Heart right ventricle (tissue), 16 donors: ENCODE measurements at regions not wholly inside any gene's neighbourhood (a gene's known extent, or its start where the extent isn't known, plus 50 kb on each side); places are given as distances from the start of the nearest gene placed in this dataset.

ENCODE experiments used
- ATAC-seq, 8 donors: fragments of 200-7000 bp; cut with Tn5 transposase; one replicate each; pipeline ENCODE4 v1.9.1; 2020; ENCODE audit warnings: mild to moderate bottlenecking in 8 of 8, moderate library complexity in 8 of 8, moderate number of reproducible peaks in 1 of 8
- DNase-seq, 2 donors: peaks; one replicate each; pipeline ENCODE4 v3.0.0-alpha.2; 2020
- H3K27ac ChIP-seq, 10 donors: fragments of 200-600 bp; sonication (generic) in 2 of 10; one replicate each; pipeline versions ENCODE4 v1.5.0 to v1.8.0; 2020 to 2022; ENCODE audit warnings: mild to moderate bottlenecking in 3 of 10
- H3K27me3 ChIP-seq, 7 donors: fragments of 200-600 bp; one replicate each; pipeline ENCODE4 v1.8.0; 2021 to 2022; ENCODE audit warnings: mild to moderate bottlenecking in 2 of 7
- H3K36me3 ChIP-seq, 9 donors: fragments of 200-600 bp; sonication (generic) in 1 of 9; one replicate each; pipeline versions ENCODE4 v1.5.0 to v1.8.0; 2020 to 2022; ENCODE audit warnings: mild to moderate bottlenecking in 2 of 9
- H3K4me1 ChIP-seq, 9 donors: fragments of 200-600 bp; sonication (generic) in 1 of 9; one replicate each; pipeline versions ENCODE4 v1.5.0 to v1.8.0; 2020 to 2022; ENCODE audit warnings: mild to moderate bottlenecking in 4 of 9
- H3K4me3 ChIP-seq, 10 donors: fragments of 200-600 bp; sonication (generic) in 2 of 10; one replicate each; pipeline versions ENCODE4 v1.5.0 to v1.8.0; 2020 to 2022; ENCODE audit warnings: mild to moderate bottlenecking in 7 of 10, moderate library complexity in 2 of 10
- H3K9me3 ChIP-seq, 11 donors: fragments of 200-600 bp in 10 of 11; sonication (generic) in 2 of 11; one replicate each; pipeline versions ENCODE4 v1.5.0 to v1.8.0; 2013 to 2022; ENCODE audit warnings: mild to moderate bottlenecking in 2 of 11, control low read depth in 1 of 11, moderate library complexity in 1 of 11
- WGBS, 2 donors: extraction: QIAGEN DNeasy Blood & Tissue Kit; methylation state at CpG; one replicate each; pipeline ENCODE4 v1.1.7; 2013; ENCODE audit warnings: inconsistent platforms in 1 of 2; 5-methylcytosine and 5-hydroxymethylcytosine counted together
- intact Hi-C, 10 donors: fragments of 100-400 bp; cut with DNase I; formaldehyde crosslinking; loops; one replicate each; pipeline versions ENCODE4 v1.11.1 to v1.14.2; 2022
- TF ChIP-seq, protein P1 (sequence below), 9 donors: fragments of 200-600 bp; sonication (generic) in 2 of 9; IDR thresholded peaks; one replicate each; pipeline versions ENCODE4 v1.5.0 to v1.8.0; 2021 to 2022; ENCODE audit warnings: antibody characterized with exemption in 9 of 9, mild to moderate bottlenecking in 5 of 9, moderate library complexity in 1 of 9
- donor health status: Arrhythmogenic right ventricular cardiomyopathy.
- donor health status: ischemic (EF 13 %, LVEDD 7.1; RV severe dilation, severe dysfunction).
- donor health status: healthy with polysubstance abuse.
- donor health status: DM: no; HTN: yes; CAD: no.
- donor health status: DM: no; HTN: no; CAD: no.
- donor health status: ischemic (EF 25% LVEDD 6.9; RV normal size, moderate dysfunction).
- donor health status: ischemic (EF 25% LVEDD 5.7; RV mildly dilated, moderate dysfunction).
- donor health status: healthy.
- donor health status: DM: yes; HTN: yes; CAD: no.
- donor health status: Ischemic cardiomyopathy.
- donor health status: ischemic (EF 35%, LVEDD 5.7; RV mildly dilated, moderate dysfunction).
- donor health status: nonischemic (EF 11% LVEDD 7.7; RV severe dilation, severe dysfunction).
- donor health status: DM: yes; HTN: yes; CAD: no.
- donor health status: PGD.
- donor health status: ischemic (EF 29% LVEDD 5.4; RV normal size, mild dysfunction).
- donor health status: nonischemic (EF 23%, LVEDD 6.1; RV moderate dilation, normal function).

GRCh38 chr22:48855013-48855412 lies 972.7 kb downstream of the BRD1 start:
- Histone ChIP-seq H3K4me1 (no peaks in the 10 kb centered on the region), H3K4me3 (no peak overlapping the region), H3K9me3 (no peaks in the 10 kb centered on the region), H3K27ac (no peak overlapping the region), H3K36me3 (no peaks in the 10 kb centered on the region), H3K27me3 (peaks cover 0 to 10% (median 0%) of the 10 kb centered on the region in 7 donors)
- TF ChIP-seq, protein P1, sequence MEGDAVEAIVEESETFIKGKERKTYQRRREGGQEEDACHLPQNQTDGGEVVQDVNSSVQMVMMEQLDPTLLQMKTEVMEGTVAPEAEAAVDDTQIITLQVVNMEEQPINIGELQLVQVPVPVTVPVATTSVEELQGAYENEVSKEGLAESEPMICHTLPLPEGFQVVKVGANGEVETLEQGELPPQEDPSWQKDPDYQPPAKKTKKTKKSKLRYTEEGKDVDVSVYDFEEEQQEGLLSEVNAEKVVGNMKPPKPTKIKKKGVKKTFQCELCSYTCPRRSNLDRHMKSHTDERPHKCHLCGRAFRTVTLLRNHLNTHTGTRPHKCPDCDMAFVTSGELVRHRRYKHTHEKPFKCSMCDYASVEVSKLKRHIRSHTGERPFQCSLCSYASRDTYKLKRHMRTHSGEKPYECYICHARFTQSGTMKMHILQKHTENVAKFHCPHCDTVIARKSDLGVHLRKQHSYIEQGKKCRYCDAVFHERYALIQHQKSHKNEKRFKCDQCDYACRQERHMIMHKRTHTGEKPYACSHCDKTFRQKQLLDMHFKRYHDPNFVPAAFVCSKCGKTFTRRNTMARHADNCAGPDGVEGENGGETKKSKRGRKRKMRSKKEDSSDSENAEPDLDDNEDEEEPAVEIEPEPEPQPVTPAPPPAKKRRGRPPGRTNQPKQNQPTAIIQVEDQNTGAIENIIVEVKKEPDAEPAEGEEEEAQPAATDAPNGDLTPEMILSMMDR (IDR thresholded peaks at IDR 0.05): no peak
- no peak for DNase-seq
- intact Hi-C loops: no loop called here
- no peak for ATAC-seq
- 54 to 81% methylated on average over 1 of the region's 1 CpG for WGBS, 2 donors

DNA sequence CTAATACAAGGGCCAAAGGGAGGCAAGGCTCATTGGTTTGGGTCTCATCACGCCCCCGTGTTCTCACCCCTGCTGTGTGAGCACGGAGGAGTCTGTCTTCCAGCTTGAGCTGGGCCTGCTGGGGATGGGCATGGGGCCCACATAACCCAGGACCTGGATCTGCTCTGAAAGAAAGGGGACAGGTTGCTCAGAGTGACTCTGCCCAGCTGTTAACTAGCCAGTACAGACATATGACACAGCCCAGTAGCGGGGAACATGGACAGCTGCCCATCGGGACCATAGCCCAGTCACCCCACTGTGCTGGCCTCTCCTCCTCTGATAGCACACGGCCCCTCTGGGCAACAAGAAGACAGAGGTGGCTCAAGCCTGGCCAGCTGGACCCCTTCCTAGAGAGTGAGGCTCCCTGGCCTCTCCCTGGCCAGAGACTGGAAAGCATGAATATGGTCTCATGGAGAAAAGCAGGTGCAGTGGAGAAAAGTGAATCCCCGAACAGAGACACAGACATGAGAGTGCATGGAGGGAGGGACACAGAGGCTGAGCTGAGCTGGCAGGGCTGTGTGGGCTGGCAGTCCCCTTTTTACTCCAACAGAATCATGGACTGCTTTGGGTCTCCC lies 973.9 kb downstream of the BRD1 start:
- TF ChIP-seq, protein P1 (IDR thresholded peaks at IDR 0.05): no peak
- no peaks in the 10 kb centered on the region for H3K4me1 ChIP-seq
- H3K27ac ChIP-seq: no peak overlapping the region
- H3K27me3 ChIP-seq: peaks cover 0 to 12% (median 4%) of the 10 kb centered on the region in 7 donors
- DNase-seq (no peak), ATAC-seq (no peak)
- no peaks in the 10 kb centered on the region for H3K9me3 ChIP-seq
- no peaks in the 10 kb centered on the region for H3K36me3 ChIP-seq
- WGBS, 2 donors: 74 to 79% methylated on average over 7 of the region's 7 CpGs
- H3K4me3 ChIP-seq: no peak overlapping the region
- intact Hi-C loops: no loop called here

DNA sequence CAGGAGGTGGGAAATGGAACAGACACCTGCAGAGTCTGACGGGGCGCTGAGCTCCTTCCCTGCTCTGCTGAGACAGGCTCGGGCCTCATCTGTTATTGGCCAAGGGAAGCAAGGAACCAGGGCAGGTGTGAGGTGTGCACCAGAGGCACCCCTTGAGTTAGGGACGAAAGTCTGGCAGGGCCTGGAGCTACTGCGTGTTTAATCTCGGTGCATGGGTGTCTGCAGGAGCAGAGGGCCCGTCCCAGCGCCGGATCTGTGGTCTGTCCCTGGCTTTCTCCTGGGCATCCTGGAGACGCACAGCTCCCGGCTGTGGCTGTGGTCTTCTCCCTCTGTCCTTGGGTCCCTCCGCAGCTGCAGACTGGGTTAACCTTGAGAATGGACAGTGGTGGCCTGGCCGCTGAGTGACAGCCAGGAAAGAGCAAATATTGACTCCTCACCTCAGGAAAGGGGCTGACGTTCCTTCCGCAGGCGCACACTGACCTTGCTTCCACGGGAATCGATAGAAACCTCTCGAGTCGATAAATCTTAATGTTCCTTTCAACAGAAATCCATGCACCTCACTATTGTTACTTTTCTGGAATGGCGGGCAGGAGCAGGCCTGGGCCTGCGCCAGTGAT lies 975.6 kb downstream of the BRD1 start:
- 84 to 86% methylated on average over 22 of the region's 22 CpGs for WGBS, 2 donors
- H3K27ac ChIP-seq: no peak overlapping the region
- TF ChIP-seq, protein P1 (IDR thresholded peaks at IDR 0.05): no peak
- no peaks in the 10 kb centered on the region for H3K9me3 ChIP-seq
- DNase-seq (no peak), ATAC-seq (no peak)
- no peak overlapping the region for H3K4me3 ChIP-seq
- no peaks in the 10 kb centered on the region for H3K4me1 ChIP-seq
- peaks cover 0 to 18% (median 4%) of the 10 kb centered on the region in 7 donors for H3K27me3 ChIP-seq
- no peaks in the 10 kb centered on the region for H3K36me3 ChIP-seq
- intact Hi-C loops: no loop called here

- TF ChIP-seq, protein P1 (IDR thresholded peaks at IDR 0.05): no peak
- Histone ChIP-seq H3K4me1 (no peaks in the 10 kb centered on the region), H3K4me3 (no peak overlapping the region), H3K36me3 (no peaks in the 10 kb centered on the region), H3K9me3 (no peaks in the 10 kb centered on the region), H3K27me3 (peaks cover 0 to 20% (median 4%) of the 10 kb centered on the region in 7 donors), H3K27ac (no peak overlapping the region)
- ATAC-seq (no peak), DNase-seq (no peak)
- 81 to 86% methylated on average over 16 of the region's 16 CpGs for WGBS, 2 donors
- intact Hi-C loops: no loop called here
Measured at GRCh38 chr22:48850658-48851287, 976.9 kb downstream of the BRD1 start.
